ENCODE measurements at regions not wholly inside any gene's neighbourhood (a gene's known extent, or its start where the extent isn't known, plus 50 kb on each side); places are given as distances from the start of the nearest gene placed in this dataset.
A peak's percentile ranks its signal among the peaks of the same experiment; 100 is the strongest.

DNA sequence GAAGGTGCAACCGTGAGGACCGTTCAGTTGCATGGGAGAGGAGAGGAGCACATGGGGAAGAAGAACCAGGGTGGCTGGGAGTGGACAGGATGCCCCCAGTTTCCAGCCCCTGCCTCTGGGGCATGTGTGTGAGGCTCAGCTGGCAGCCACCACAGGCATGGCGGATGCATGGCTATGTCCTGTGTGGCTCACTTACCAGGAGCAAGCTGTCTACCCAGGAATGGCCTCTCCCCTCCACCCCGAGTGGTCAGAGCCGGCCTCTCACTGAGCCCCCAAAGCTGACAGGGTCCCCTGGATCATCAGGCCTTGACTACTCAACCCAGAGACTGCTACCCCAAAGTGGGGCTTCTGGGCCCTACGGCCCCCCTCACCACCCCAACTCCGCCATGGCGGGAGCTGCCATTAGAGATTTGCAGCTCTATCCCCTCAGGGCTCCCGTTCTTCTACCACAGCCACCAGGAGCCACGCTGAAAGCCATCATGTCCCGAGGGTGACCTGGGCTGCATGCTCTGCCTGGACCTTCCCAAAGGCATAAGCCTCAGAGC, 65.3 kb downstream of the RHOB start:
- Histone ChIP-seq H3K4me1 (peaks cover 0 to 25% (median 10%) of the 10 kb centered on the region in 4 donors), H3K27me3 (no peaks in the 10 kb centered on the region), H3K27ac (replicated peaks in 1 of 4) (no peak overlapping the region), H3K9me3 (no peaks in the 10 kb centered on the region), H3K36me3 (no peaks in the 10 kb centered on the region), H3K4me3 (no peak overlapping the region)
- 94% methylated on average over 8 of the region's 11 CpGs for WGBS
- no peak for DNase-seq (ENCODE audit: extremely low spot score)
- intact Hi-C loops (cut with DNase I), result no loop called here
- no peak for TF ChIP-seq POLR2AphosphoS5 (IDR thresholded peaks at IDR 0.05)
- TF ChIP-seq EP300 (IDR thresholded peaks at IDR 0.05), result no peak
- TF ChIP-seq, protein P1, sequence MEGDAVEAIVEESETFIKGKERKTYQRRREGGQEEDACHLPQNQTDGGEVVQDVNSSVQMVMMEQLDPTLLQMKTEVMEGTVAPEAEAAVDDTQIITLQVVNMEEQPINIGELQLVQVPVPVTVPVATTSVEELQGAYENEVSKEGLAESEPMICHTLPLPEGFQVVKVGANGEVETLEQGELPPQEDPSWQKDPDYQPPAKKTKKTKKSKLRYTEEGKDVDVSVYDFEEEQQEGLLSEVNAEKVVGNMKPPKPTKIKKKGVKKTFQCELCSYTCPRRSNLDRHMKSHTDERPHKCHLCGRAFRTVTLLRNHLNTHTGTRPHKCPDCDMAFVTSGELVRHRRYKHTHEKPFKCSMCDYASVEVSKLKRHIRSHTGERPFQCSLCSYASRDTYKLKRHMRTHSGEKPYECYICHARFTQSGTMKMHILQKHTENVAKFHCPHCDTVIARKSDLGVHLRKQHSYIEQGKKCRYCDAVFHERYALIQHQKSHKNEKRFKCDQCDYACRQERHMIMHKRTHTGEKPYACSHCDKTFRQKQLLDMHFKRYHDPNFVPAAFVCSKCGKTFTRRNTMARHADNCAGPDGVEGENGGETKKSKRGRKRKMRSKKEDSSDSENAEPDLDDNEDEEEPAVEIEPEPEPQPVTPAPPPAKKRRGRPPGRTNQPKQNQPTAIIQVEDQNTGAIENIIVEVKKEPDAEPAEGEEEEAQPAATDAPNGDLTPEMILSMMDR (IDR thresholded peaks at IDR 0.05), result no peak
- TF ChIP-seq POLR2A (IDR thresholded peaks at IDR 0.05; ENCODE audit: low read depth), result no peak

DNA sequence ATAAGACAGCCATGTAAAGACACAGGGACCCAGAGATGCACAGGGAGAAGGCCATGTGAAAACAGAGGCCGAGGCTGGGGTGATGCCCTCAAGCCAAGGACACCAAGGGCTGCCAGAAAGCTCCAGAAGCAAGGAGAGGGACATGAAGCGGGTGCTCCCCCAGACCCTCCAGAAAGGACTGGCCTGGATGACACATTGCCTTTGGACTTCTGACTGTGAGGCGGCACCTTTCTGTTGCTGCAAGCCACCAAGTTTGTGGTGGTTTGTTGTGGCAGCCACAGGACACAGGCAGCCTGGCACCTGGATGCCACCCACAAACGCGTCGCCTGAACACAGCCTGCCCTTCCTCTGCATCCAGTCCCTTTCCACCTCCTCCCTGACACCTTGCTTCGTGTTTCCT, 67.1 kb downstream of the RHOB start:
- intact Hi-C loops (cut with DNase I), result no loop called here
- Histone ChIP-seq H3K4me1 (peaks cover 0 to 25% (median 13%) of the 10 kb centered on the region in 4 donors), H3K4me3 (no peak overlapping the region), H3K27ac (replicated peaks in 1 of 4) (no peak overlapping the region), H3K36me3 (no peaks in the 10 kb centered on the region), H3K9me3 (no peaks in the 10 kb centered on the region), H3K27me3 (no peaks in the 10 kb centered on the region)
- TF ChIP-seq POLR2A (IDR thresholded peaks at IDR 0.05; ENCODE audit: low read depth) (no peak), EP300 (IDR thresholded peaks at IDR 0.05) (no peak), POLR2AphosphoS5 (IDR thresholded peaks at IDR 0.05) (no peak)
- TF ChIP-seq, protein P1 (IDR thresholded peaks at IDR 0.05), result no peak
- 91% methylated on average over 7 of the region's 7 CpGs for WGBS
- no peak for DNase-seq (ENCODE audit: extremely low spot score)

DNA sequence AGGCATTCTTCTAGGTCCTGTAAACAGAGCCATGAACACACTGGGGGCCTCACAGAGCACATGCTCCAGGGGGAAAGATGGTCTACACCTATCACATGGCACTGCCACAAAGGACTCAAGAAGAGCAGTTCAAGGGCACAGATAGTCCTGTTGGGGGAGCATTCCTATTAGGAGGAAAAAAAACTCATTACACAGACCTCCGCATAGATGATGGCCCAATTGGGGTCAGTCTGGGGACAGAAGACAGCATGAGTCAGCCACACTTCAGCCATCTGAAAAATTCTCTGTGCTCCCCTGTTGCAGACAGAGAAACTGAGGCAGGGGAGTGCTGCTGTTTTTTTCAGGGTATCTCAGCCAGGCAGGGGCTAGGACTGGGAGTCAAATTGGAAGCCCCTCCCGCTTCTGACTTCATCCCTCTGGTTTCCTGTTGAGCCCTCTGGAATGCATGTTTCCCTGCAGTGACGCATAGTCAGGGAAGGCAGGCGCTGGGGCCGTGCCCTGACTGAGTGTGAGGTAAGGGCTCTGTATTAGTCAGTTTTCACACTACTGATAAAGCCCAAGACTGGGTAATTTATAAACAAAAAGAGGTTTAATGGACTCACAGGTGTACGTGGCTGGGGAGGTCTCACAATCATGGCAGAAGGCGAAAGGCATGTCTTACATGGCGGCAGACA, 67.9 kb downstream of the RHOB start:
- DNase-seq (ENCODE audit: extremely low spot score), result no peak
- Histone ChIP-seq H3K27me3 (no peaks in the 10 kb centered on the region), H3K4me3 (no peak overlapping the region), H3K9me3 (no peaks in the 10 kb centered on the region), H3K36me3 (no peaks in the 10 kb centered on the region), H3K4me1 (peaks cover 0 to 25% (median 13%) of the 10 kb centered on the region in 4 donors), H3K27ac (replicated peaks in 1 of 4) (peak overlapping the region in 3 of 4 donors; percentile 64 to 75 (median 66))
- TF ChIP-seq, protein P1 (IDR thresholded peaks at IDR 0.05), result no peak
- TF ChIP-seq POLR2AphosphoS5 (IDR thresholded peaks at IDR 0.05) (peak; percentile 23 to 34), EP300 (IDR thresholded peaks at IDR 0.05) (no peak), POLR2A (IDR thresholded peaks at IDR 0.05; ENCODE audit: low read depth) (no peak)
- 91% methylated on average over 8 of the region's 8 CpGs for WGBS
- intact Hi-C loops (cut with DNase I), result no loop called here

DNA sequence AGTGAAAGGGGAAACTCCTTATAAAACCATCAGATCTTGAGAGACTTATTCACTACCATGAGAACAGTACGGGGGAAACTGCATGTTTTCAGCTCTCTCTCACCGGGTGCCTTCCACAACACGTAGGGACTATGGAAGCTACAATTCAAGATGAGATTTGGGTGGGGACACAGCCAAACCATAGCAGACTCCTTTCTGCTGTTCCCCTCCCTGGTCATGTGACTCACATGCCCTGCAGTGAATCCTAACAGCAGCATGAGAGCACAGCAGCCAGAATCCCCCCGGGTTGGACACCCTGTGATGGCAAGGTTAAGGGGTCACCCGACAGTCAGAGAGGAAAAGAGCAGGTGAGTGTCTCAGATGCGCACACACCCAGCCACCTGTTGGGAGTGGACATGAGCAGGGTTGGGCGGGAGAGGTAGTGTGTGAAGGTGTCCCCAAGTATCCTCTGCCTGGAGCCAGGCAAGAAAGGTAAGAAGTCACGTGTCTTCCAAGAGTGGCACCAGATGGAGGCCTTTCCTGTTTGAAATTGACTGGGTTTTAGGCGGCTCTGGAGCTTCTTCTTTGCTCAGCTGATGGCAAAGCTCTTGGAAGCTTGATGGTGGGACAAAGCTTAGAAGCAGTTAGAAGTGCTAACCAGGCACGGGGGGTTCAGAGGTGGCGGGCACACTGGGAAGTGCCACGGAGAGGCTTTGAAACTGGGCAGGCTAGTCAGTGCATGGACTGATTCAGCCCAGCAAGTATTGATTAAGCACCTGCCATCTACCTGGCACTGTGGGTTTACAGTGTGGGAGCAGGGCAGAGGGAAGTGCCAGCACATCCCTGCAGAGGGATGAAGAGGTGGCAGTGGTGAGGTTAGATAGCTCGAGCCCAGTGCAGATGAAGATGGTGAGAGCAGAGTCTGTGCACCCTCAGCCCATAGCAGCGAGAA, 68.7 kb downstream of the RHOB start:
- intact Hi-C loops (cut with DNase I), result no loop called here
- Histone ChIP-seq H3K27me3 (no peaks in the 10 kb centered on the region), H3K36me3 (no peaks in the 10 kb centered on the region), H3K4me1 (peaks cover 0 to 25% (median 8%) of the 10 kb centered on the region in 4 donors), H3K27ac (replicated peaks in 1 of 4) (peak overlapping the region; percentile 59 to 75 (median 65)), H3K9me3 (no peaks in the 10 kb centered on the region), H3K4me3 (no peak overlapping the region)
- DNase-seq (ENCODE audit: extremely low spot score), result no peak
- no peak for TF ChIP-seq EP300 (IDR thresholded peaks at IDR 0.05)
- TF ChIP-seq, protein P1 (IDR thresholded peaks at IDR 0.05), result no peak
- 95% methylated on average over 14 of the region's 14 CpGs for WGBS
